HepG2 (cell line): ENCODE measurements at regions not wholly inside any gene's neighbourhood (a gene's known extent, or its start where the extent isn't known, plus 50 kb on each side); places are given as distances from the start of the nearest gene placed in this dataset.

Source experiments
- ARNT2 ChIP-seq: sonication (generic); formaldehyde crosslinking; IDR thresholded peaks from 2 replicates; pipeline ENCODE4 v1.8.0; 2022; ENCODE audit warnings: mild to moderate bottlenecking, low read depth, missing genetic modification reagents, moderate library complexity
- DMTF1 ChIP-seq: sonication (generic); formaldehyde crosslinking; IDR thresholded peaks from 2 replicates; pipeline ENCODE4 v1.4.0; 2020; ENCODE audit warnings: mild to moderate bottlenecking, missing genetic modification reagents
- GMEB1 ChIP-seq: sonication (generic); formaldehyde crosslinking; IDR thresholded peaks from 2 replicates; pipeline ENCODE4 v1.5.1; 2020; ENCODE audit warnings: missing genetic modification reagents, mild to moderate bottlenecking, borderline replicate concordance
- HMG20A ChIP-seq: IDR thresholded peaks from 2 replicates; pipeline ENCODE4 v1.6.1; 2016; ENCODE audit warnings: borderline replicate concordance
- KAT7 ChIP-seq: IDR thresholded peaks from 2 replicates; pipeline ENCODE4 v1.6.1; 2018; ENCODE audit warnings: borderline replicate concordance, missing compliant biosample characterization
- ONECUT2 ChIP-seq: sonication (generic); formaldehyde crosslinking; IDR thresholded peaks from 2 replicates; pipeline ENCODE4 v1.4.0; 2020; ENCODE audit warnings: missing genetic modification reagents
- ZIK1 ChIP-seq: sonication (generic); formaldehyde crosslinking; IDR thresholded peaks from 2 replicates; pipeline ENCODE4 v1.5.0; 2020; ENCODE audit warnings: mild to moderate bottlenecking, low read depth, missing genetic modification reagents, borderline replicate concordance
- ZNF143 ChIP-seq: sonication (generic); formaldehyde crosslinking; IDR thresholded peaks from 2 replicates; pipeline ENCODE4 v1.4.0; 2020; ENCODE audit warnings: missing genetic modification reagents
- ZNF292 ChIP-seq: sonication (generic); formaldehyde crosslinking; IDR thresholded peaks from 2 replicates; pipeline ENCODE4 v1.8.1; 2022; ENCODE audit warnings: mild to moderate bottlenecking, low read depth, missing genetic modification reagents, borderline replicate concordance
- ZNF318 ChIP-seq: sonication (generic); formaldehyde crosslinking; IDR thresholded peaks from 2 replicates; pipeline ENCODE4 v1.4.0; 2020; ENCODE audit warnings: mild to moderate bottlenecking, missing genetic modification reagents
- ZNF382 ChIP-seq: sonication (generic); formaldehyde crosslinking; IDR thresholded peaks from 2 replicates; pipeline ENCODE4 v1.5.0; 2020; ENCODE audit warnings: missing genetic modification reagents, mild to moderate bottlenecking, borderline replicate concordance
- ZNF574 ChIP-seq: sonication (generic); formaldehyde crosslinking; IDR thresholded peaks from 2 replicates; pipeline ENCODE4 v1.4.0; 2020; ENCODE audit warnings: missing genetic modification reagents
- ZNF878 ChIP-seq: sonication (generic); formaldehyde crosslinking; IDR thresholded peaks from 2 replicates; pipeline ENCODE4 v1.8.1; 2023; ENCODE audit warnings: mild to moderate bottlenecking, missing genetic modification reagents, moderate library complexity

- TF ChIP-seq DMTF1 (CRISPR knock-in tag) (peak; percentile 80; the same call in 1 of the 2 replicates), HMG20A (CRISPR knock-in tag) (peak; percentile 72), ZNF318 (CRISPR knock-in tag) (no peak; the same call in 1 of the 2 replicates), ZIK1 (CRISPR knock-in tag) (peak; percentile 56; the same call in 1 of the 2 replicates), KAT7 (CRISPR knock-in tag) (0 out of 2 replicates have a peak, but pooled peaks have one; percentile 24), GMEB1 (peak; percentile 79; the same call in 1 of the 2 replicates), ZNF382 (CRISPR knock-in tag) (no peak), ZNF574 (peak; percentile 92), ONECUT2 (peak; percentile 66; the same call in 1 of the 2 replicates), ZNF292 (peak; percentile 97), ARNT2 (CRISPR knock-in tag) (no peak), ZNF143 (peak; percentile 60; the same call in 1 of the 2 replicates), ZNF878 (CRISPR knock-in tag) (no peak)
Observed at GRCh38 chr20:50455656-50456451, 54.3 kb upstream of the PTPN1 start (continued).
